ENCODE measurements at regions not wholly inside any gene's neighbourhood (a gene's known extent, or its start where the extent isn't known, plus 50 kb on each side); places are given as distances from the start of the nearest gene placed in this dataset.

DNA sequence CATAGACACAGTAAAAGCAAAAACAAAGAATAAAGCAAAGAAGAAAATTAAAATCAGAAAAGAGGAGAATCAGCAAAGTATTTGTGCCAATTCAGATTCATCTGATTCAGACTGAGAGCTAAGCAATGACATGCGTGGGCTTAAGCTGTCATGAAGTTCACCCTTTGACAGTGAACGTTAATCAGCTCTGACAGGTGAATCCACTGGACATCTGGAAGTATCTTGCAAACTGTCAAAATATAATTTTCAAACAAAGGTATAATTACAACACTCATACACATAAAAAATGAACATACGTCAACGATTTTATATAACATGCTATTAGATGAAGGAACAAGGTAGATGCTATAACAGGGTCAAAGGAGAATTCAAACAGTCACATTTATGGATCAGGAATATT lies 596.3 kb upstream of the SALL1 start:
- TF ChIP-seq EGR1 (IDR thresholded peaks at IDR 0.05) (no peak), TAF1 (IDR thresholded peaks at IDR 0.05; ENCODE audit: low read depth) (no peak), RAD21 (IDR thresholded peaks at IDR 0.05; ENCODE audit: low read depth) (no peak), EP300 (IDR thresholded peaks at IDR 0.05; ENCODE audit: borderline replicate concordance) (no peak), YY1 (IDR thresholded peaks at IDR 0.05; ENCODE audit: low read depth) (no peak)
- TF ChIP-seq, protein P1, sequence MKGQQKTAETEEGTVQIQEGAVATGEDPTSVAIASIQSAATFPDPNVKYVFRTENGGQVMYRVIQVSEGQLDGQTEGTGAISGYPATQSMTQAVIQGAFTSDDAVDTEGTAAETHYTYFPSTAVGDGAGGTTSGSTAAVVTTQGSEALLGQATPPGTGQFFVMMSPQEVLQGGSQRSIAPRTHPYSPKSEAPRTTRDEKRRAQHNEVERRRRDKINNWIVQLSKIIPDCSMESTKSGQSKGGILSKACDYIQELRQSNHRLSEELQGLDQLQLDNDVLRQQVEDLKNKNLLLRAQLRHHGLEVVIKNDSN (IDR thresholded peaks at IDR 0.05) = no peak
- TF ChIP-seq, protein P2, sequence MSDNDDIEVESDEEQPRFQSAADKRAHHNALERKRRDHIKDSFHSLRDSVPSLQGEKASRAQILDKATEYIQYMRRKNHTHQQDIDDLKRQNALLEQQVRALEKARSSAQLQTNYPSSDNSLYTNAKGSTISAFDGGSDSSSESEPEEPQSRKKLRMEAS (IDR thresholded peaks at IDR 0.05) = no peak
- TF ChIP-seq, protein P3, sequence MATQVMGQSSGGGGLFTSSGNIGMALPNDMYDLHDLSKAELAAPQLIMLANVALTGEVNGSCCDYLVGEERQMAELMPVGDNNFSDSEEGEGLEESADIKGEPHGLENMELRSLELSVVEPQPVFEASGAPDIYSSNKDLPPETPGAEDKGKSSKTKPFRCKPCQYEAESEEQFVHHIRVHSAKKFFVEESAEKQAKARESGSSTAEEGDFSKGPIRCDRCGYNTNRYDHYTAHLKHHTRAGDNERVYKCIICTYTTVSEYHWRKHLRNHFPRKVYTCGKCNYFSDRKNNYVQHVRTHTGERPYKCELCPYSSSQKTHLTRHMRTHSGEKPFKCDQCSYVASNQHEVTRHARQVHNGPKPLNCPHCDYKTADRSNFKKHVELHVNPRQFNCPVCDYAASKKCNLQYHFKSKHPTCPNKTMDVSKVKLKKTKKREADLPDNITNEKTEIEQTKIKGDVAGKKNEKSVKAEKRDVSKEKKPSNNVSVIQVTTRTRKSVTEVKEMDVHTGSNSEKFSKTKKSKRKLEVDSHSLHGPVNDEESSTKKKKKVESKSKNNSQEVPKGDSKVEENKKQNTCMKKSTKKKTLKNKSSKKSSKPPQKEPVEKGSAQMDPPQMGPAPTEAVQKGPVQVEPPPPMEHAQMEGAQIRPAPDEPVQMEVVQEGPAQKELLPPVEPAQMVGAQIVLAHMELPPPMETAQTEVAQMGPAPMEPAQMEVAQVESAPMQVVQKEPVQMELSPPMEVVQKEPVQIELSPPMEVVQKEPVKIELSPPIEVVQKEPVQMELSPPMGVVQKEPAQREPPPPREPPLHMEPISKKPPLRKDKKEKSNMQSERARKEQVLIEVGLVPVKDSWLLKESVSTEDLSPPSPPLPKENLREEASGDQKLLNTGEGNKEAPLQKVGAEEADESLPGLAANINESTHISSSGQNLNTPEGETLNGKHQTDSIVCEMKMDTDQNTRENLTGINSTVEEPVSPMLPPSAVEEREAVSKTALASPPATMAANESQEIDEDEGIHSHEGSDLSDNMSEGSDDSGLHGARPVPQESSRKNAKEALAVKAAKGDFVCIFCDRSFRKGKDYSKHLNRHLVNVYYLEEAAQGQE (IDR thresholded peaks at IDR 0.05; ENCODE audit: low read depth) = no peak
